ENCODE measurements at regions not wholly inside any gene's neighbourhood (a gene's known extent, or its start where the extent isn't known, plus 50 kb on each side); places are given as distances from the start of the nearest gene placed in this dataset.

DNA sequence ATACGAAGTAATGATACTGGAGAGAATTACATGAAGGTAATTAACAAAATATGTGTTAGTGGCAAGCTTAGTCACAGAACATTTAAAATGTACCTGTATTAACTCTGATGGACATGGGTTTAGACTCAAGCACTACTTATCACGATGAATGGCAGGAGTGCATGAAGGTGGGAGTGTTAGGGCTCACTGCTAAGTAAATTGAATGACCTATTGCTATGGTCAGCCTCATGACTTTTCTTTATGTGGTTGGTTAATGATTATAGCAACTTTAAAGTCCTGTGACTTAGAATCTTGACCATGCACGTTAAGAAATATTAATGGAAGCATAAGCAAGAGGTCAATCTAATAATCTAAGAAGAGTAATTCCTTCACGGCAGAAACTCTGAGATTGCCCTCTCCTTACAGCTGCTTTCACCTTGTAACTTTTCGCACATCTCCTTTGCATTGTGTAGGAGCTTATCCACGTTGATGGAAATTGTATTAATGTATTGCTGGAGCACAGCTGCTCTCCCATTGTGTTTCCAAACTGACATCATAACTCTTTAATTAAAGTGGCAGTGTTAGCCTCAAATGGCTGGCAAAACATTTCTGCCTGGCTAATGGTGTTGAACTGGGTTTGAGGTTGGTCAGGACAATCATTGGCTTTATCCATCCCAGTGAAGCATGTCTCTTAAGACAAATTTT, 114.5 kb downstream of the RXFP2 start:
- no peak for DNase-seq
- CTCF ChIA-PET: no interaction called here
- no peak overlapping the region for H3K4me3 Mint-ChIP-seq
- peaks cover 26% of the 10 kb centered on the region for H3K27me3 Mint-ChIP-seq
- H3K36me3 Mint-ChIP-seq: no peaks in the 10 kb centered on the region
- H3K4me1 Mint-ChIP-seq: no peaks in the 10 kb centered on the region
- H3K27ac Mint-ChIP-seq: no peak overlapping the region
- no peaks in the 10 kb centered on the region for H3K9me3 Mint-ChIP-seq

DNA sequence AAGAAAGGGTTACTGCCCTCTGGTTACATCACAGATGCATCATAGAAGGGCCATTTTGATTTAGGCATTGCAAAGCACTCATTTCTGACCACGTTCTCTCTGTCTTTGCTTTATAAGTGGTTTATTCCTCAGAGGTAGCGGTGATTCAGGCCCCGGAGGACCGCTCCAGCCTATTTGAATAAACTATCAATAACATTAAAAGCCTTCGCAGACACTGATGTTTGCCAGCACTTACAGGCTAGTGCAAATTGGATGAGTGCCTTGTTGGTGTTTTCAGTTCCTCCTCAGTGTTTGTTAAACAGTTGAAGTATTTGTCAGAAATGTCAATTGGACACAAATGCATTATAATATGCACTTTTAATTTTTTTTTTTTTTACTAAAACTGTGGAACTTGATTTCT, 120.2 kb downstream of the RXFP2 start:
- no peaks in the 10 kb centered on the region for H3K9me3 Mint-ChIP-seq
- H3K4me1 Mint-ChIP-seq: no peaks in the 10 kb centered on the region
- no peak overlapping the region for H3K4me3 Mint-ChIP-seq
- CTCF ChIA-PET: no interaction called here
- no peaks in the 10 kb centered on the region for H3K36me3 Mint-ChIP-seq
- peaks cover 19% of the 10 kb centered on the region for H3K27me3 Mint-ChIP-seq
- no peak for DNase-seq
- H3K27ac Mint-ChIP-seq: no peak overlapping the region

DNA sequence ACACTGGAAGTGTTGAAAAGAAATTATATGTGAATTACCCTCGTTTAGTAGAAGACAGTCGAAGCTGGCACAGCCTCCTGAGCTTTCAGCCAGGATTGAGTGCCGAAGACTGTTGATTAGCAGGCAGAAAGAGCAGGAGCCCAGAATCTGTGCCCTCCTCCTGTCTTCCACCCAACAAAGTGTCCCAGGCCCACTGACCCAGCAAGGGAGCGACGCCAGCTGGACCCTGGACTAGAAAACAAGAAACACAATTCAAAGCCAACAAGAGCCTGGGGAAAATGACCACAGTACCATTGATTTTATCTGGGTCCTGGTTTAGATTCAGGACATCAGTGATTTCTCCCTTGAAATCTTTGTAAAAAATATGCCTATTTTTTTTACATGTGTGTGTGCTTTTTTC, 120.7 kb downstream of the RXFP2 start:
- Mint-ChIP-seq H3K4me3 (no peak overlapping the region), H3K4me1 (no peaks in the 10 kb centered on the region), H3K27me3 (peaks cover 19% of the 10 kb centered on the region), H3K9me3 (no peaks in the 10 kb centered on the region), H3K27ac (no peak overlapping the region), H3K36me3 (no peaks in the 10 kb centered on the region)
- CTCF ChIA-PET: no interaction called here
- DNase-seq: no peak

DNA sequence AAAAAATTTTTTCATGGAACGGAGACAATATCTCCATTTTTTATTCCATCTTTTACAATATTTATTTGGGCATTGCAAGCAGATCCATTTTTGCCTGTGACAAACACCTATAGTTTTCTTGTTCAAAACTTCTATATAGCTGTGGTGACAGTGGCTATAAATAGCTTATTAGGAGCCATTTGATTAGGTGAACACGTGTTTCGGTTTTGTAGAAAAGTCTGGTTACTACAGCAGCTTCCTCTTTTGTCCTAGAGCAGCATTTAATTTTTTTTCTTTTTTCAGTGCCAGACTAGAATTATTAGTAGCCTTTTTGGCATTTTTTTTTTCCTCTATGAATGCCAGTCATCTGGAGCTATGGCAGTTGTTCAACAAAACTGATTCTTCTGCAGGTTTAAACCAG, 123.5 kb downstream of the RXFP2 start:
- Mint-ChIP-seq H3K27ac (no peak overlapping the region), H3K36me3 (no peaks in the 10 kb centered on the region), H3K9me3 (no peaks in the 10 kb centered on the region), H3K4me3 (no peak overlapping the region), H3K27me3 (peaks cover 9% of the 10 kb centered on the region), H3K4me1 (no peaks in the 10 kb centered on the region)
- DNase-seq: no peak
- CTCF ChIA-PET: no interaction called here

DNA sequence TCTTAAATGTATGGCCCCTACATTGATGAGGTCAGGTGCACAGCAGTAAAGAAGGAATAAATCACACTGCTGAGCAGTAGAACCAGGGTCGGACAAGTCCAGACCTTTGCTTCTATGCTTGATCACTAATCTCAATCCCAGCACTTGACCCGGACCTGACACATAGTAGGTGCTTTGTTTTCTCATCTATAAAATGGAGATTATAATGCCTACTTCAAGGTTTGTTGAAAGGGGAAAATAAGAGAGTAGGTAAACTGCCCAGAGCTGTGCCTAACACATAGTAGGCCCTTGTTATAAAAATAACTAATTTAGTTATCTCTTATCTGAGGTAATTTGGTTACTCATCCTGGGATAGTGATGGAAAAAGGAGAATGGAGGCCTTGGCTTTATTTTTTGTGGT, 125.0 kb downstream of the RXFP2 start:
- Mint-ChIP-seq H3K4me3 (no peak overlapping the region), H3K27me3 (peaks cover 9% of the 10 kb centered on the region), H3K27ac (no peak overlapping the region), H3K36me3 (no peaks in the 10 kb centered on the region), H3K4me1 (no peaks in the 10 kb centered on the region), H3K9me3 (no peaks in the 10 kb centered on the region)
- CTCF ChIA-PET: no interaction called here
- DNase-seq: no peak

DNA sequence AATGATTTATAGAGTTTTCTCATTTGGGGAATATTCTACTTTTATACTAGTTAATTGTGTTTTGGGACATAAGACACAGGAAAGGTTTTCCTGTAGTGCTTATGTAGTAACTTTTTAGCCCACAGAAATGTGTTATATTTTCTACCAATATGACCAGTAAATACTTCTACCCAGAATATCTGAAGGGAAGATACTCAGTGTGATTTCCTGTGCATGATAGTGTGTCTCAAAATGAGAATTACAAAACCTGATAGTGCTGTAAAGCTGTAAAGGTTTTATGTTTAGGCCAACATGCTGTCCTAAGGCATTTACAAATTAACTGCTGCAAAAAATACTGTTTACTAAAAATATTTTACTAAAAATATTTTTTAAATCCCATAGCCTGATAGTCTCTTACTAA, 126.8 kb downstream of the RXFP2 start:
- H3K27me3 Mint-ChIP-seq: peaks cover 4% of the 10 kb centered on the region
- no peak overlapping the region for H3K27ac Mint-ChIP-seq
- no peaks in the 10 kb centered on the region for H3K9me3 Mint-ChIP-seq
- CTCF ChIA-PET: no interaction called here
- DNase-seq: no peak
- H3K4me3 Mint-ChIP-seq: no peak overlapping the region
- no peaks in the 10 kb centered on the region for H3K36me3 Mint-ChIP-seq
- no peaks in the 10 kb centered on the region for H3K4me1 Mint-ChIP-seq

DNA sequence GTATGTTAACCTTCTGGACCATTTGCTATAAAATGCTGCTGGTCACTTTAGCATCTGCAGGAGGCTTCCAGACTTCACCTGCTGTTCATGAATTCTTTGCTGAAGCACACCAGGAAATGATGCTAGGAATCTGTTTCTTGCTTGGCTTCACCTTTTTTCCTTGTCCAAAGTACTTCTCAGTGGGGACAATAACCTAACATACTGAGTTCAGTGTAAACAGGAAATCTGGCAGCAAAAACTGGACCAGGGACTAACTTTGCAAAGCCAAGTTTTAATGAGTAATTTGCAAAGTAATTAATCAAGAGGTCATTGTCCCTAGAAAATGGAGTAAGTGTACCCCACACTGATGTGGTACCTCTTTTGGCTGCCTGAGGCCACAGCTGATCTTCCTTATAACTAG, 128.4 kb downstream of the RXFP2 start:
- Mint-ChIP-seq H3K27ac (no peak overlapping the region), H3K4me1 (no peaks in the 10 kb centered on the region), H3K4me3 (no peak overlapping the region), H3K9me3 (no peaks in the 10 kb centered on the region), H3K27me3 (peaks cover 4% of the 10 kb centered on the region), H3K36me3 (no peaks in the 10 kb centered on the region)
- DNase-seq: no peak
- CTCF ChIA-PET: no interaction called here

DNA sequence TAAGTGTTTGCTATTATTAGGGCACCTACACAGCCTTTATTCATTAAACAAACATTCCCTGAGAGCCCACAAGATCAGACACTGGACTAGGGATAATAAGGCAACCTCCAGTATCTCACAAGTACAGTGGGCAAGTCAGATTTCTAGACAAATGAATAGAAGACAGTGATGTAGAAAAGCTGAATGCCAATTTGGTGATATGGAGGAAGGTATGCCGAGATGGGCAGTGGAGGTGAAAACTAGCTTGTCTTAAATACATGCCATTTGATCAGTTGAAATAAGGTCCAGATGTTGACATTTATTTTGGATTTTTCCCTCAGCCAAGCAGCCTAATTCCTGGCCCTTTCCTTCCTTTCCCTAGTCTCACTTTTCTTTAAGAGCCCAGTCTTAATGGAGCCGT, 130.3 kb downstream of the RXFP2 start:
- Mint-ChIP-seq H3K27me3 (peaks cover 7% of the 10 kb centered on the region), H3K9me3 (no peaks in the 10 kb centered on the region), H3K36me3 (no peaks in the 10 kb centered on the region), H3K4me3 (no peak overlapping the region), H3K4me1 (no peaks in the 10 kb centered on the region), H3K27ac (no peak overlapping the region)
- no peak for DNase-seq
- CTCF ChIA-PET: no interaction called here

DNA sequence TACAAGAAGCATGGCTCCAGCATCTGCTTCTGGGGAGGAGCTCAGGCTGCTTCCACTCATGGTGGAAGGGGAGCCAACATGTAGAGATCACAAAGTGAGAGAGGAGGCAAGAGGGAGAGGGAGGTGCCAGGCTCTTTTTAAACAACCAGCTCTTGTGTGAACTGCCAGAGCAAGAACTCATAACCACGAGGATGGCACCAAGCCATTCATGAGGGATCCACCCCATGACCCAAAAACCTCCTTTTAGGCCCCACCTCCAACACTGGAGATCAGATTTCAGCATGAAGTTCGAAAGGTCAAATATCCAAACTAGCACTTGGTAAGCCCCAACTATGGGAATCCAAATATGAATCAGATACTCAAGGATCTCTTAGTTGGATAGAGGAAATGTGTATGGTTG, 131.2 kb downstream of the RXFP2 start:
- Mint-ChIP-seq H3K27ac (no peak overlapping the region), H3K4me3 (no peak overlapping the region), H3K4me1 (no peaks in the 10 kb centered on the region), H3K9me3 (no peaks in the 10 kb centered on the region), H3K36me3 (no peaks in the 10 kb centered on the region), H3K27me3 (peaks cover 7% of the 10 kb centered on the region)
- CTCF ChIA-PET: interaction anchor here (0.7 kb wide), 1 partner anchor 43 kb away, joined by 3 read pairs; no protein-coding TSS in a partner anchor
- no peak for DNase-seq

DNA sequence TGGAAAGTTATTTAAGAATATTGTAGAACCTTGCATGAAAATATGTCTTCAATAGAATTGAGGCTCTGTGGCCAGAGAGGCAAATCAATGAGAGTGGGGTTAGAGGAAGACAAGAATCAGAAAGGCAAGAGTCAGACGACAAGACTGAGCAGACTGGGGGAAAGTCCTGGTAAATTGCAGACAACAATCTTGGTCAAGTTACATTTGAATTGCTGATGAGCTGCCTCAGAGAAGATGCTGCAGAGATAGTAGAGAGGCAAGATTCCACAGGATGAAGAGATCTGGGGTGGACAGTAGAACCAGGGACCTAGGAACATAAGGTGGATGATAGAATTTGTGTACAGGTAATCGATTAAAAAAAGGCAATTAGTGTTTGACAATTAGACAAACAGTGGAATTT, 133.8 kb downstream of the RXFP2 start:
- H3K27ac Mint-ChIP-seq: no peak overlapping the region
- no peak for DNase-seq
- no peaks in the 10 kb centered on the region for H3K4me1 Mint-ChIP-seq
- CTCF ChIA-PET: no interaction called here
- H3K4me3 Mint-ChIP-seq: no peak overlapping the region
- no peaks in the 10 kb centered on the region for H3K9me3 Mint-ChIP-seq
- H3K36me3 Mint-ChIP-seq: no peaks in the 10 kb centered on the region
- peaks cover 7% of the 10 kb centered on the region for H3K27me3 Mint-ChIP-seq

DNA sequence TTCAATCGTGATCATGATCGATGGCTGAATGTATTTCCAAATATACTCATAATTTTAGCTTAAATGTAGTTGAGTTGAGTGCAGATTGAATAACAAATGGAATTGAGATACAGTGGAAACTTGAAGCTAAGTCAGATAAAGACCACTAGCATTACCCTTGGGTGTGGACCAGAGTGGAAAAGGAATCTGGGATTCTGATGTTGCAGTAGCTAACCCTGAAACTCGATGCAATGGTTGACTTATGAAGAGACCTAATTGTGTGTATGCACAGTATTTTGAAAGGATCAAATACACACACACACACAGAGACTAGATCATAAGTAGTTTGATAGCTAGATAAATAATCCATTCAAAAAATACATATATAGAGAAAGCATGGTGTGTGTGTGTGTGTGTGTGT, 135.8 kb downstream of the RXFP2 start:
- no peaks in the 10 kb centered on the region for H3K9me3 Mint-ChIP-seq
- H3K36me3 Mint-ChIP-seq: no peaks in the 10 kb centered on the region
- H3K27ac Mint-ChIP-seq: no peak overlapping the region
- H3K4me3 Mint-ChIP-seq: no peak overlapping the region
- CTCF ChIA-PET: interaction anchor here (0.9 kb wide), 2 partner anchors 33 to 35 kb away, joined by 3 read pairs; no protein-coding TSS in a partner anchor
- H3K27me3 Mint-ChIP-seq: peaks cover 7% of the 10 kb centered on the region
- no peak for DNase-seq
- H3K4me1 Mint-ChIP-seq: no peaks in the 10 kb centered on the region

DNA sequence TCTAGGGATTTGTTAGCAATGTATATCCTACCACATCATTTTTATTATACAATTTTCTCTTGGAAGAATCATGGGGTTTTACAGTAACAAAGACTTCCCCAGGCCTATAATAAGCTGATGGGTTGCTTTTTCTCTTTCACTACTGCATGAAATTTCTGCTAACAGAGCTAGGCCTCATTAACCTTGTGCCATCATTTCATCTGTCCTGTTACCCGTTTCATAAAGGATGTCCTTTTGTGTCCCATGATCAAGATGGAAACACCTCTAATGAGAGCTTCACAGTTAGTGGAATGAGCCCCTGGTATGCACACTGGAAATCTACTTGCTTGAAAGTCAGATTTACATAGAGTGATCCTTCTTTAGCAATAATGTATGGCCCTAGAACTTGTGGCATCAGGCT, 138.7 kb downstream of the RXFP2 start:
- no peak for DNase-seq
- H3K9me3 Mint-ChIP-seq: no peaks in the 10 kb centered on the region
- peaks cover 6% of the 10 kb centered on the region for H3K27me3 Mint-ChIP-seq
- no peaks in the 10 kb centered on the region for H3K4me1 Mint-ChIP-seq
- no peak overlapping the region for H3K27ac Mint-ChIP-seq
- no peak overlapping the region for H3K4me3 Mint-ChIP-seq
- H3K36me3 Mint-ChIP-seq: no peaks in the 10 kb centered on the region
- CTCF ChIA-PET: no interaction called here

DNA sequence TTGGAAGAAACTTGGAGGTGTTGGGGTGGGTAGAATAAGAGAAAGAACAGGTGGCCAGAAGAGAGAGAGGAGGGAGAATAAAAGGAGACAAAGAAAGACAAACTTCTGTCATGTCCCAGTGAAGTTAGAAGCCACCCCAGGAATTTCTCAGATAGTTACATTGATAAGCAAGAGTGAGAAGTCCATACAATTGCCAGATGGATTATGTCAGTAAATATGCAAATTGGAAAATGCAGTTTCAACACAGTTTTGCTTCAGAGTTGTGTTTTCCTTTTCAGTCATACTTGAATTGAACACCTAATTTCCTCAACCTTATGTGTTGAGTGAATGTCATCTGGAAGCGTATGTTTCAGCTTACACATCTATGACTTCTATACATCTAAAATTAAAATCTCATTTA, 139.2 kb downstream of the RXFP2 start:
- Mint-ChIP-seq H3K9me3 (no peaks in the 10 kb centered on the region), H3K27me3 (peaks cover 7% of the 10 kb centered on the region), H3K36me3 (no peaks in the 10 kb centered on the region), H3K4me3 (no peak overlapping the region), H3K4me1 (no peaks in the 10 kb centered on the region), H3K27ac (no peak overlapping the region)
- CTCF ChIA-PET: no interaction called here
- DNase-seq: no peak

DNA sequence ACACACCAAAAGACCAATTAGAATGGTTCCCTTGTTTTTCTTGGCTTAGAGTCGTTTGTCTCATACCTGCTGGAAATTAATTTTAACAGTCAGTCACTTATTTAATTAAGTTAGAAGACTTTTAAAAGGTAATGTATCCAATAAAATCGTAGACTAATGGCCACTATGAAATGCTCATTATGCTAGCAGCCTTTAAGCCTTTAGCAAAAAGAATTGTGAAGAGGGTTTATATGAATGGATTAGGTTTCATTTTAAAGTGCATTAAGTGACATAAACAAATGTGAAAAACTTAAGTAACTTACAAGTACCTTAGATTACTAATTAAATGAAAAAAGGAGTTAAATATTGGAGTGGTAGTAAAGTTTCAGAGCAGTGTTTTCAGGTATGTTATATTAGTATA, 139.6 kb downstream of the RXFP2 start:
- Mint-ChIP-seq H3K4me3 (no peak overlapping the region), H3K27ac (no peak overlapping the region), H3K9me3 (no peaks in the 10 kb centered on the region), H3K27me3 (peaks cover 4% of the 10 kb centered on the region), H3K4me1 (no peaks in the 10 kb centered on the region), H3K36me3 (no peaks in the 10 kb centered on the region)
- CTCF ChIA-PET: no interaction called here
- no peak for DNase-seq

DNA sequence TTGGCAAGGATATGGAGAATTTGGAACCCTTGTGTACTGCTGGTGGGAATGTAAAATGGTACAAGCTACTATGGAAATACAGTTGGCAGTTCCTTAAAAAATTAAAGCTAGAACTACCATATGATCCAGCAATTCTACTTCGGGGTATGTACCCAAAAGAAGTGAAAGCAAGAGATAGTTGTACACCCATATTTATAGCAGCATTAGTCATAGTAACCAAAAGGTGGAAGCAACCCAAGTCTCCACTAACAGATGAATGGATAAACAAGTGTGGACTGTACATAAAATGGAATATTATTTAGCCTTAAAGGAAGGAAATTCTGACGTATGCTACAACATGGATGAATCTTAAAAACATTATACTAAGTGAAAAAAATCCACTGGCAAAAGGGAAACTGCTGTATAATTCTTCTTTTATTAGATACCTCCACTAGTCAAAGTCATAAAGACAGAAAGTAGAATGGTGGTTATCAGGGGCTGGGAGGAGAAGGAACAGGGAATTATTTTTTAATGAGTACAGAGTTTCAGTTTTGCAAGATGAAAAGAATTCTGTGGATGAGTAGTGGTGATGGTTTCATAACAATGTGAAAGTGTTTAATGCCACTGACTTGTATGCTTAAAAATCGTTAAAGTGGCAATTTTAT, 141.6 kb downstream of the RXFP2 start:
- no peak overlapping the region for H3K27ac Mint-ChIP-seq
- H3K27me3 Mint-ChIP-seq: peaks cover 10% of the 10 kb centered on the region
- H3K36me3 Mint-ChIP-seq: no peaks in the 10 kb centered on the region
- no peaks in the 10 kb centered on the region for H3K4me1 Mint-ChIP-seq
- H3K9me3 Mint-ChIP-seq: no peaks in the 10 kb centered on the region
- DNase-seq: no peak
- no peak overlapping the region for H3K4me3 Mint-ChIP-seq
- CTCF ChIA-PET: no interaction called here
